Natural killer cell (primary cell): ENCODE measurements at regions not wholly inside any gene's neighbourhood (a gene's known extent, or its start where the extent isn't known, plus 50 kb on each side); places are given as distances from the start of the nearest gene placed in this dataset.

Experiments used
- ATAC-seq, 3 donors: fragments of 150-1000 bp in 2 of 3; fragments of 200-7000 bp in 1 of 3; cut with Tn5 transposase; 1 replicate in 1 of 3; 2 replicates in 2 of 3; pipeline ENCODE4 v1.10.0; 2021; ENCODE audit warnings: mild to moderate bottlenecking in 2 of 3, moderate library complexity in 2 of 3
- DNase-seq, 2 donors: peaks; one replicate each; pipeline versions ENCODE4 v3.0.0 to v3.0.0-alpha.2; 2013 to 2021; ENCODE audit warnings: mixed read lengths in 1 of 2
- H3K27ac ChIP-seq: one replicate; pipeline ENCODE4 v1.5.1; 2013; ENCODE audit warnings: mild to moderate bottlenecking, low read length
- H3K27me3 ChIP-seq: one replicate; pipeline ENCODE4 v1.6.1; 2013; ENCODE audit warnings: low read length; ENCODE audit not compliant: control insufficient read depth, insufficient read depth
- H3K36me3 ChIP-seq: one replicate; pipeline ENCODE4 v1.6.1; 2013; ENCODE audit warnings: low read length; ENCODE audit not compliant: control insufficient read depth, insufficient read depth
- H3K4me1 ChIP-seq: one replicate; pipeline ENCODE4 v1.6.1; 2013; ENCODE audit warnings: low read length; ENCODE audit not compliant: control insufficient read depth, insufficient read depth
- H3K4me3 ChIP-seq: one replicate; pipeline ENCODE4 v1.5.1; 2013; ENCODE audit warnings: low read length
- H3K9me3 ChIP-seq: one replicate; pipeline ENCODE4 v1.6.1; 2013; ENCODE audit warnings: low read length; ENCODE audit not compliant: control insufficient read depth, insufficient read depth
- H3K27ac Mint-ChIP-seq, 2 donors: one replicate each; pipeline ENCODE4 v1.8.0; 2022; ENCODE audit warnings: mild to moderate bottlenecking in 2 of 2, mixed read lengths in 2 of 2, moderate library complexity in 1 of 2
- H3K27me3 Mint-ChIP-seq, 2 donors: one replicate each; pipeline ENCODE4 v1.8.0; 2022; ENCODE audit warnings: low read depth in 2 of 2, mixed read lengths in 2 of 2
- H3K36me3 Mint-ChIP-seq: one replicate; pipeline ENCODE4 v1.8.0; 2022; ENCODE audit warnings: mixed read lengths
- H3K4me1 Mint-ChIP-seq, 2 donors: one replicate each; pipeline ENCODE4 v1.8.0; 2022; ENCODE audit warnings: mixed read lengths in 2 of 2
- H3K4me3 Mint-ChIP-seq: one replicate; pipeline ENCODE4 v1.8.0; 2022; ENCODE audit warnings: mild to moderate bottlenecking, moderate library complexity, mixed read lengths
- H3K9me3 Mint-ChIP-seq, 2 donors: one replicate each; pipeline ENCODE4 v1.8.0; 2022; ENCODE audit warnings: mixed read lengths in 2 of 2
- CTCF ChIP-seq: fragments of 200-600 bp; IDR thresholded peaks from one replicate; pipeline ENCODE4 v1.8.0; 2022; ENCODE audit warnings: antibody characterized with exemption
- WGBS: methylation state at CpG from one replicate; pipeline ENCODE4 v1.1.7; 2013; ENCODE audit warnings: missing lambda C conversion rate; ENCODE audit not compliant: insufficient coverage; 5-methylcytosine and 5-hydroxymethylcytosine counted together
- intact Hi-C: fragments of 100-400 bp; cut with micrococcal nuclease; formaldehyde crosslinking; loops from one replicate; pipeline ENCODE4 v1.14.2; 2022

- whole genome bisulfite sequencing: 84% methylated on average over 6 of the region's 6 CpGs
- no peaks in the 10 kb centered on the region for H3K4me1 Mint-ChIP-seq
- no peak for TF ChIP-seq CTCF
- no peaks in the 10 kb centered on the region for H3K9me3 Mint-ChIP-seq
- Histone ChIP-seq H3K4me3 (no peak overlapping the region), H3K27me3 (no peaks in the 10 kb centered on the region), H3K4me1 (no peaks in the 10 kb centered on the region), H3K9me3 (no peaks in the 10 kb centered on the region), H3K36me3 (no peaks in the 10 kb centered on the region), H3K27ac (no peak overlapping the region)
- no peak overlapping the region for H3K4me3 Mint-ChIP-seq
- DNase-seq (no peak), ATAC-seq (no peak)
- intact Hi-C loops: no loop called here
- H3K27ac Mint-ChIP-seq: no peak overlapping the region
- no peaks in the 10 kb centered on the region for H3K36me3 Mint-ChIP-seq
- H3K27me3 Mint-ChIP-seq: peaks cover 0 to 2% of the 10 kb centered on the region in 2 donors
These were observed 141.6 kb upstream of the PARP11 start for GRCh38 chr12:4014858-4015224.

GRCh38 chr12:4014444-4014843 is 141.2 kb upstream of the PARP11 start:
- 100% methylated on average over 2 of the region's 2 CpGs for WGBS

GRCh38 chr12:4012977-4013968 is 140.1 kb upstream of the PARP11 start:
- Histone ChIP-seq H3K27me3 (no peaks in the 10 kb centered on the region), H3K27ac (no peak overlapping the region), H3K9me3 (no peaks in the 10 kb centered on the region), H3K36me3 (no peaks in the 10 kb centered on the region), H3K4me1 (no peaks in the 10 kb centered on the region), H3K4me3 (no peak overlapping the region)
- Mint-ChIP-seq H3K27me3 (no peaks in the 10 kb centered on the region), H3K4me3 (no peak overlapping the region), H3K36me3 (no peaks in the 10 kb centered on the region), H3K27ac (no peak overlapping the region), H3K9me3 (no peaks in the 10 kb centered on the region), H3K4me1 (no peaks in the 10 kb centered on the region)
- WGBS: 88% methylated on average over 4 of the region's 5 CpGs
- ATAC-seq (no peak), DNase-seq (no peak)
- TF ChIP-seq CTCF: no peak
- intact Hi-C loops: no loop called here

More at GRCh38 chr12:4014444-4014843, 141.2 kb upstream of the PARP11 start:
- Mint-ChIP-seq H3K27ac (no peak overlapping the region), H3K36me3 (no peaks in the 10 kb centered on the region), H3K27me3 (peaks cover 0 to 2% of the 10 kb centered on the region in 2 donors), H3K4me1 (no peaks in the 10 kb centered on the region), H3K9me3 (no peaks in the 10 kb centered on the region), H3K4me3 (no peak overlapping the region)
- Histone ChIP-seq H3K27me3 (no peaks in the 10 kb centered on the region), H3K9me3 (no peaks in the 10 kb centered on the region), H3K4me3 (no peak overlapping the region), H3K27ac (no peak overlapping the region), H3K4me1 (no peaks in the 10 kb centered on the region), H3K36me3 (no peaks in the 10 kb centered on the region)
- DNase-seq (no peak), ATAC-seq (no peak)
- intact Hi-C loops: no loop called here
- TF ChIP-seq CTCF: no peak

- Histone ChIP-seq H3K4me3 (no peak overlapping the region), H3K27me3 (no peaks in the 10 kb centered on the region), H3K27ac (no peak overlapping the region), H3K4me1 (no peaks in the 10 kb centered on the region), H3K9me3 (no peaks in the 10 kb centered on the region), H3K36me3 (no peaks in the 10 kb centered on the region)
- DNase-seq (no peak), ATAC-seq (no peak)
- peaks cover 0 to 5% of the 10 kb centered on the region in 2 donors for H3K27me3 Mint-ChIP-seq
- no peaks in the 10 kb centered on the region for H3K4me1 Mint-ChIP-seq
- intact Hi-C loops: no loop called here
- H3K27ac Mint-ChIP-seq: no peak overlapping the region
- H3K36me3 Mint-ChIP-seq: no peaks in the 10 kb centered on the region
- no peak overlapping the region for H3K4me3 Mint-ChIP-seq
- H3K9me3 Mint-ChIP-seq: no peaks in the 10 kb centered on the region
- no peak for TF ChIP-seq CTCF
These were observed 138.9 kb upstream of the PARP11 start for GRCh38 chr12:4012073-4012472.
